HEK293 (cell line): ENCODE measurements at regions not wholly inside any gene's neighbourhood (a gene's known extent, or its start where the extent isn't known, plus 50 kb on each side); places are given as distances from the start of the nearest gene placed in this dataset.

Experiments used
- CTCF ChIA-PET: fragments of 350-600 bp; formaldehyde crosslinking; extraction: SDS; loops from one replicate; lab custom pipeline; 2021; ENCODE audit warnings: antibody characterized with exemption; lab: Yijun Ruan, JAX
- POLR2A ChIA-PET: fragments of 300-600 bp; formaldehyde crosslinking; extraction: SDS; loops from one replicate; lab custom pipeline; 2020; ENCODE audit warnings: antibody characterized with exemption, inconsistent platforms; lab: Yijun Ruan, JAX
- H3K27ac ChIP-seq: fragments of 200-500 bp; sonication (Bioruptor generic); 2 replicates; pipeline ENCODE4 v1.5.1; 2014; ENCODE audit warnings: low read depth, low read length, control low read depth, inconsistent platforms; ENCODE audit errors: extremely low read depth
- H3K36me3 ChIP-seq, 2 experiments: fragments of 200-500 bp in 1 of 2; sonication (Bioruptor generic) in 1 of 2; 1 replicate in 1 of 2; 2 replicates in 1 of 2; pipeline ENCODE4 v1.5.1; 2014 to 2017; ENCODE audit warnings: inconsistent platforms in 2 of 2, low read length in 2 of 2; ENCODE audit not compliant: control insufficient read depth in 2 of 2, insufficient read depth in 1 of 2
- H3K4me1 ChIP-seq: fragments of 200-500 bp; sonication (Bioruptor generic); 2 replicates; pipeline ENCODE4 v1.5.1; 2014; ENCODE audit warnings: mild to moderate bottlenecking, low read length, inconsistent platforms; ENCODE audit not compliant: control insufficient read depth, insufficient read depth
- H3K4me3 ChIP-seq: 2 replicates; pipeline ENCODE4 v1.5.1; 2011; ENCODE audit warnings: low read depth, mild to moderate bottlenecking, control low read depth, low read length, moderate library complexity
- H3K9me3 ChIP-seq: fragments of 200-500 bp; sonication (Bioruptor generic); 2 replicates; pipeline ENCODE4 v1.5.1; 2014; ENCODE audit warnings: low read depth, low read length, inconsistent platforms; ENCODE audit not compliant: control insufficient read depth, insufficient read depth
- BCL11A ChIP-seq: fragments of 450-650 bp; formaldehyde crosslinking; IDR thresholded peaks from 2 replicates; pipeline ENCODE4 v1.5.1; 2016; ENCODE audit warnings: low read depth, missing biosample characterization, missing genetic modification characterization
- GLI4 ChIP-seq: fragments of 450-650 bp; formaldehyde crosslinking; IDR thresholded peaks from 2 replicates; pipeline ENCODE4 v1.5.1; 2016; ENCODE audit warnings: missing biosample characterization, missing genetic modification characterization
- GLIS1 ChIP-seq: fragments of 450-650 bp; formaldehyde crosslinking; IDR thresholded peaks from 2 replicates; pipeline ENCODE4 v1.5.1; 2016; ENCODE audit warnings: missing biosample characterization, missing genetic modification characterization
- OVOL3 ChIP-seq: fragments of 450-650 bp; formaldehyde crosslinking; IDR thresholded peaks from 2 replicates; pipeline ENCODE4 v1.5.1; 2016; ENCODE audit warnings: missing biosample characterization, missing genetic modification characterization
- REPIN1 ChIP-seq: fragments of 450-650 bp; formaldehyde crosslinking; IDR thresholded peaks from 2 replicates; pipeline ENCODE4 v1.5.1; 2017; ENCODE audit warnings: missing biosample characterization, missing genetic modification characterization, low read depth
- TRIM28 ChIP-seq: IDR thresholded peaks from 2 replicates; pipeline ENCODE4 v1.6.1; 2011; ENCODE audit warnings: low read length, control low read depth, borderline replicate concordance
- TSHZ1 ChIP-seq: fragments of 450-650 bp; formaldehyde crosslinking; IDR thresholded peaks from 2 replicates; pipeline ENCODE4 v1.5.1; 2016; ENCODE audit warnings: missing biosample characterization, missing genetic modification characterization, borderline replicate concordance
- YY2 ChIP-seq: fragments of 450-650 bp; formaldehyde crosslinking; IDR thresholded peaks from 2 replicates; pipeline ENCODE4 v1.5.1; 2016; ENCODE audit warnings: missing biosample characterization, missing genetic modification characterization
- ZBTB1 ChIP-seq: fragments of 450-650 bp; formaldehyde crosslinking; IDR thresholded peaks from 2 replicates; pipeline ENCODE4 v1.5.1; 2016; ENCODE audit warnings: missing biosample characterization, missing genetic modification characterization
- ZBTB11 ChIP-seq: fragments of 450-650 bp; formaldehyde crosslinking; conservative IDR thresholded peaks from 2 replicates; pipeline ENCODE4 v1.5.1; 2016; ENCODE audit warnings: low read depth, missing biosample characterization, missing genetic modification characterization
- ZBTB8A ChIP-seq: fragments of 450-650 bp; formaldehyde crosslinking; IDR thresholded peaks from 2 replicates; pipeline ENCODE4 v1.5.1; 2016; ENCODE audit warnings: missing biosample characterization, missing genetic modification characterization
- ZEB2 ChIP-seq: fragments of 450-650 bp; formaldehyde crosslinking; IDR thresholded peaks from 2 replicates; pipeline ENCODE4 v1.5.1; 2016; ENCODE audit warnings: missing biosample characterization, missing genetic modification characterization
- ZNF280C ChIP-seq: fragments of 450-650 bp; formaldehyde crosslinking; IDR thresholded peaks from 2 replicates; pipeline ENCODE4 v1.5.1; 2016; ENCODE audit warnings: missing biosample characterization, missing genetic modification characterization
- ZNF513 ChIP-seq: fragments of 450-650 bp; IDR thresholded peaks from 2 replicates; pipeline ENCODE4 v1.5.1; 2018; ENCODE audit warnings: missing biosample characterization, missing genetic modification characterization
- ZNF549 ChIP-seq: fragments of 450-650 bp; IDR thresholded peaks from 2 replicates; pipeline ENCODE4 v1.5.1; 2018; ENCODE audit warnings: missing biosample characterization, missing genetic modification characterization, mild to moderate bottlenecking, inconsistent platforms, moderate library complexity
- ZNF580 ChIP-seq: fragments of 450-650 bp; formaldehyde crosslinking; IDR thresholded peaks from 2 replicates; pipeline ENCODE4 v1.5.1; 2016; ENCODE audit warnings: missing biosample characterization, missing genetic modification characterization
- ZNF704 ChIP-seq: fragments of 450-650 bp; formaldehyde crosslinking; IDR thresholded peaks from 2 replicates; pipeline ENCODE4 v1.5.1; 2016; ENCODE audit warnings: missing biosample characterization, missing genetic modification characterization
- ZNF707 ChIP-seq: fragments of 450-650 bp; formaldehyde crosslinking; IDR thresholded peaks from 2 replicates; pipeline ENCODE4 v1.5.1; 2016; ENCODE audit warnings: missing biosample characterization, missing genetic modification characterization

- no peaks in the 10 kb centered on the region for H3K4me1 ChIP-seq
- no peak for TF ChIP-seq ZEB2 (tag by site-specific recombination)
- no peak for TF ChIP-seq ZNF580 (tag by site-specific recombination)
- TF ChIP-seq BCL11A (tag by site-specific recombination): no peak
- TF ChIP-seq REPIN1 (tag by site-specific recombination): no peak
- TF ChIP-seq GLIS1 (tag by site-specific recombination): no peak
- no peak for TF ChIP-seq ZBTB1 (tag by site-specific recombination)
- TF ChIP-seq ZNF707: no peak
- TF ChIP-seq ZBTB8A: no peak
- TF ChIP-seq YY2 (tag by site-specific recombination): no peak
- TF ChIP-seq ZNF704 (tag by site-specific recombination): no peak
- TF ChIP-seq TSHZ1 (tag by site-specific recombination): no peak
- no peak for TF ChIP-seq ZNF513
- TF ChIP-seq ZNF549: no peak
- no peak for TF ChIP-seq ZBTB11 (tag by site-specific recombination)
- no peak for TF ChIP-seq GLI4 (tag by site-specific recombination)
- no peak for TF ChIP-seq TRIM28
- TF ChIP-seq OVOL3: no peak
- TF ChIP-seq ZNF280C (tag by site-specific recombination): no peak
- no peak overlapping the region for H3K4me3 ChIP-seq
- CTCF ChIA-PET: interaction anchor here (1.0 to 1.2 kb wide), 4 partner anchors 11 to 788 kb away, joined by 3 to 5 read pairs (median 4); no protein-coding TSS in a partner anchor
- H3K27ac ChIP-seq: no peak overlapping the region
- no peaks in the 10 kb centered on the region for H3K9me3 ChIP-seq
- no peaks in the 10 kb centered on the region for H3K36me3 ChIP-seq
- POLR2A ChIA-PET: no interaction called here
Measured at GRCh38 chr22:22996511-22997261, 73.6 kb upstream of the GNAZ start.
